HG03280 (cell line): ENCODE measurements at regions not wholly inside any gene's neighbourhood (a gene's known extent, or its start where the extent isn't known, plus 50 kb on each side); places are given as distances from the start of the nearest gene placed in this dataset.

Experiments used
- ATAC-seq: cut with Tn5 transposase; IDR thresholded peaks from one replicate; pipeline ENCODE4 v1.9.1; 2021; ENCODE audit warnings: mild to moderate bottlenecking, moderate library complexity; ENCODE audit not compliant: unreplicated experiment

- no peak for ATAC-seq
Measured at GRCh38 chr4:71237641-71238040, 101.2 kb upstream of the SLC4A4 start.

DNA sequence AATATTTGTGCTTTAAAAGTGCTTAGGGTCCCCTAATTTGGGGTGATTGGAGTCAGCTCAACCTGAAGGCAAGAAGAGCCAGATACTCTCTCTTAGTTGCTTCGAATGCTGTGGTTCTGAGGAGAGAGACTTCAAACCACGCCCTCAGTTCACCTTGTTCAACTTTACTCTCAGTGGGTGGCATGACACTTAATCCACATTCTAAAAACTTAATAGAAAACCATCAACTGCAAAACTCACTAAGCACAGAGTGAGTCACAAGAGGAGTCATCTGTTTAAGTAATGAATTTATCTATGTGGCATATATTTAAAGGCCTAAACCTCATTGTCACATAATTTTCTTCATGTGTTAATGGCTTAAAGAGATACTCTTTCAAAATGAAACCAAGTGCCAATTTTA, 99.5 kb upstream of the SLC4A4 start:
- no peak for ATAC-seq

- ATAC-seq = no peak
Measured at GRCh38 chr4:71240094-71240493, 98.7 kb upstream of the SLC4A4 start.

DNA sequence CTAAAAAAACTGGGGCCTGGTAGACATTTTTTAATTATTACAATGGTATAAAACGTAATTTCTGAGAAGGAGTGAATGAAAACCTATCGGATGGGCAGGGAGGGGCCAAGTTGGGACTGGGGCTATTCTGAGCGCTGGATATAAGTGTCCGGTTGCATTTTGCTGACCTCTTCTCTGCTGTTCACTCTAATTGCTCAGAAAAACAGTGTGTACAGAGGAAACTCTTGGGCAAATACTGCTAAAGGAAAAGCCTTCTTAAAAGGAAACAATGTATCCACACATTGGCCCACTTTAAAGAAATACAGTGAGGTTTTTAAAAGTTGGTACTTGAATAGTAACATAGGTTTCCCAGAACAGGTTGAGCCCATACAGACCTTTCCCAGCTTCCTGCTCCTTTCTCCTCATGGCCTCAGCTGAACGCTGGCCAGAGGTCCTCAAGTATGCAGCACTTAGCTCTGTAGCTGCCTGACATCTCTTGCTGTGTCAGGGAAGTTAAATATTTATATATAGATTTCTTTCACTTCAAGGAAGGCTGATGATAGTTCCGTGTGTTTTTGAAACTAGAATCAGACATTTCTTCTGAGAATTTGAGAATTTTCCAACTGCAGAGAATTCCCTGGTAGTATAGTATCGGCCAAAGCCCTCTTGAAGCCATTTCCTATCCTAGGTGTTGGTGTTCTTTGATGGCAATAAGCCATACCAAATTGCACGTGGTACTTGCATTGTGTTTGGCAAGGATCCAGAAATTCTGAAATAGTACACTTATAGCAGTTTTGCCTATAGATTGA, 97.1 kb upstream of the SLC4A4 start:
- no peak for ATAC-seq

DNA sequence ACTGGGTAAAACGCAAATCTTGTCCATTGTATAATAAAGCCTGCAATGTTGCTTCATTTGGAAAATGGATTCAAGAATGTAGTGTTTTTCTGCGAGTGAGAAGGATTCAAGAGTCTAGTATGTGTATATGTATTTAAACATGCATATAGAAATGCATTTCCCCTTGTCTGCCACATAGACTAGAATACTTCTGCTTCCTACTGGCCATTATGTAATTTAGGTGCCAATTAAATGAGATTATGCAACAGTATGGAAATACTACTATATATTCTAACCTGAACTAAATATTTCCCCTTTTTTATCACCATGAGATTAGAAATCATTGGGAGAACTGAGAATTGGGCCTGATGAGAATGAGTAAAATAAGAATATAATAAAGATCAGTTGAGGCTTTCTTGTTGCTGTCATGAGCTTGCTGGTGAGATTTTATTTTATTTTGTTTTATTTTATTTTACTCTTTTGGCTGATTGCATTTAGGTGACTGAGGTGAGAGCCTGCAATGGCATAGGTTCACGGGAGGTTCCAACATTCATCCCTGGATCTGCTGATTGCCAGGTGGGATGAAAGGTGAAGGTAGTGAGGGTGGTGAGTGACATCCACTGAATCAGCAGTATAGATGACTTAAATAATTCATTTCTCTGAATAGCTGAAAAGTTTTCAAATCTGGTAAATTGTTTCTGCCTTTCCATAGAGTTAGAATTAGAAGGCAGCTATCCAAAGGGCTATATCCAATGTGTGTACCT, 95.6 kb upstream of the SLC4A4 start:
- ATAC-seq = no peak

DNA sequence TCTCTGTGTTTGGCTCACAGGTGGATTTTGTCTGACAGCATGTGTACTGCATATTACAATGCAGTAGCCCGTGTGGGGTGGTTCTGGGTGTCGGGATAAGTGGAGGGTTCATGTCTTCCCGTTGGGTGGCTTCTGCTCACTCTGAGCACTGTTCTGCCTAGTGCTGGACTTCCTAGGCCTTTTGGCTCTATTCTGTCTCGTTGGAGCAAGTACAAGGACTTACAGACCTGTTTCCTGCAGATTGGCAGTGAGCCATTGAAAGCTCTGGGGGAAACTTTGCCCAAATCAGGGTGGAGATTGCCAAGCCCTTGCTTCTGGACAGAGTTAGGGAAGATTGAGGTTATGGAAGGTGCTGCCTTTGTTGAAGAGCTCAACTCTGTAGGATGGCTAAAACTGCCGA, 91.1 kb upstream of the SLC4A4 start:
- no peak for ATAC-seq

- no peak for ATAC-seq
Measured at GRCh38 chr4:71251261-71251660, 87.6 kb upstream of the SLC4A4 start.

GRCh38 chr4:71253545-71253944, 85.3 kb upstream of the SLC4A4 start:
- ATAC-seq = no peak

DNA sequence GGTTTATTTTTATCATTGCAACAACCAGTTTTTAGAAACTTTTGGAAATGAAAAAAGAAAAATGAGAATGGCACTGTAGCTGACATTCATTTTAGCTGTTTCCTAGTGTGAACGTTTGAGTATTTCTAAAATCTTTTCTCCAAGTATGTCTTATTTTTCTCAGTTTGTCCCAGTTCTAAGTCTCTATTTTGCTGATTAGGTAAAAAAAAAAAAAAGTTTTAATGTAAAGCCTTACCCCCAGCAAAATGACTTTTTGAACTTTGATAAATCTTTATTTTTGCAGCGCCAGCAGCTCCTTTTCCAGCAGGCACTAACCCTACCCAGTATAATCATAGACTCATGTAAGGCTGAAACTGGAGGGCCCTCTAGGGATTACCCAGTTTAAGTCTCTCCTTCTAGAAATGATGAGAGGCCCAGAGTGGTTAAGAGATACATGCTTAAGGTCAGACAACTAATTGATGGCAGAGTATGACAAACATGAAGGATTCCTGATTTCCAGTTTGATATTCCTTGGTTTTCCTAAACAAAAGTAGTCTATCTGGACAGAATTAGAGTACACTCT, 84.3 kb upstream of the SLC4A4 start:
- ATAC-seq = no peak

DNA sequence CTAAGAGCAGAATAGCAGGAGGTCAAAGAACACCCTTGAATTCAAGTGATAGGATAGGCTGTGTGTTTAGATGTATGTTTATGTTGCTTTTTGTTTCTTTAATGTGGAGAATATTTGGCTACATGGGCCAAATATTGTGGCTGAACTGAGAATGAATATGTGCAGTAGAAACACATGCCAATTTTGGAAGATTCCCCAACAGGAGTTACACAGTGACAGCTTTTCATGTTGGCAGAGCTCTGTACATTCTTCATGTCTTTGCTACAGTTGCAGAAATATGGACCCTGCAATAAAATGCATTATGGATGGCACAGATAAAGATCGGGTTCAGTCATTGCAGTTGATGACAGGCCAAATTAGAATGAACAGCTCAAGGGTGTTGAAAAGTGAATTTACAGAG, 82.8 kb upstream of the SLC4A4 start:
- ATAC-seq = no peak

DNA sequence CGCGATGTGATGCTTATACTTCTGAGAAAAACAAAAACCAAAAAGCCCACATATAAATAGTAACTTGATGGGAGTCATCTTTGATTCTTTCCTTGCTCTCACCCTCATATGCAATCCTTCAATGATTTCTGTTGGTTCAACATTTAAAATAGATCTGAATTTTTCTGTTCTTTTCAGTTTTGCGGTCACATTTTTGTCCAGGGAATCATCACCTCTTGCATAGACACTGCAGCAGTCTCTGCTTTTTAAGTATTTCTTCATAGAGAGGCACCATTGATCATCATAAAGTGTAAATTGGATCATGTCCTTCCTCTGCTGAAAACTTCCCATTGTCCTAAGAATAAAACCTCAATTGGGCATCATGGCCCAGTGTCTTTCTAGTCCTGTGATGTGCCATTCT, 81.1 kb upstream of the SLC4A4 start:
- ATAC-seq = no peak

- no peak for ATAC-seq
Measured at GRCh38 chr4:71258323-71258722, 80.5 kb upstream of the SLC4A4 start.

GRCh38 chr4:71259280-71259679, 79.5 kb upstream of the SLC4A4 start:
- no peak for ATAC-seq

- no peak for ATAC-seq
Measured at GRCh38 chr4:71259911-71260331, 78.9 kb upstream of the SLC4A4 start.

DNA sequence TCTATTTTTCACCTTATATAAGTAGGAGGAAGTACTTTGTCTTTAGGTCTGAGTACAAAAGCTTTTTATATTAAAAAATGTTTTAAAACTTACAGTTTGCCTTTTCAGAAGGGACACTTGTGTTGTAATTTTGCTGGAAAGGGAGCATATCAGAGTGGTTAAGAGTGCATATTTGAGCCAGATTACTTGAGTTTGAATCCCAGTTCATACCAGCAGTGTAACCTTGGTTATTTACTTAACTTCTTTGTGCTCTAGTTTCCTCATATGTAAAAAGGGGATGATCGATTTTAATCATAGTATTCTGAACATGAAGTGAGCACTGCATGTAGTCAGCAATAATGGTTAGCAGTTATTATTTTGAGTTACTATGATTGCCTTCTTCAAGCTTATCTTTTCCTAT, 78.3 kb upstream of the SLC4A4 start:
- no peak for ATAC-seq

DNA sequence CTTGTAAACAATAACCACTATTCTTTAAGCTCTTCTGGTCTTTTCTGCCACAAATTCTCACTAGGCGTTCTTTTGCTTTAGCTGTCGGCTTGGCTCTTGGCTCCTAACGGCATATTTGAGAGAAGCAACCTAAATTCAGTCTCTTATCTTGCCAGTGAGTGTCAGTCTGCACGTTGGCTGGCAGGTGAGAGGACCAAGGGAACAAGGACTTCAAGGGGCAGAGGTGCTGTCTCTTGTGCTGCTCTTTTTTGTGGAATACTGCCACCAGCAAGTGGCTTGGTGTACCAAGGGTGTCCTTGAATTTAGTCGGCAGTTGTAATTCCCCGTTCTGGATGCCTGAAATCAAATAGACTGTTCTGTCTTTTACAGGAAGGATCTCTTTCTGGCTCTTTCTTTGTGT, 77.8 kb upstream of the SLC4A4 start:
- ATAC-seq = no peak

GRCh38 chr4:71261633-71262121, 77.1 kb upstream of the SLC4A4 start:
- no peak for ATAC-seq

DNA sequence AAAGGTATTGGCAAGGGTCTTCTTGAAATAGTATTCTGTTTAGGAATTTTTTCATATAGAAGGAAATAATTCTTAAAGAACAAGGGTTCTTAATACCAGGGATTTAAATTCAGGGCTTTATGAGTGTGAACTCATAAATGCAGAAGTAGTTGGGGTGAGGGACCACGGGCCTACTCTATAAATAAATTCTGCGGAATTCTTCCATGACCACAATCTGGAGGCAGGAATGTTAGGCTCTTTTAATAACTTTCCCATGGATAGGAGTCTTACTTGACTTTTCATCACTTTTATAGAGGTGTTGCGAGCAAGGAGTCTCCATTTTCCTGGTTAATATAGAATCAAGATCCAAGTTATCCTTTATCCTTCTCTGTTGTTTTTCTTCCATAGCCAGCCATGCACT, 76.7 kb upstream of the SLC4A4 start:
- no peak for ATAC-seq

- no peak for ATAC-seq
Measured at GRCh38 chr4:71266090-71266794, 72.6 kb upstream of the SLC4A4 start.

- ATAC-seq = no peak
Measured at GRCh38 chr4:71267244-71267643, 71.6 kb upstream of the SLC4A4 start.

GRCh38 chr4:71268166-71268565, 70.7 kb upstream of the SLC4A4 start:
- ATAC-seq = no peak
